D721Med (cell line): ENCODE measurements at regions not wholly inside any gene's neighbourhood (a gene's known extent, or its start where the extent isn't known, plus 50 kb on each side); places are given as distances from the start of the nearest gene placed in this dataset.

Experiments
- DNase-seq: peaks from one replicate; pipeline ENCODE4 v3.0.0; 2011; ENCODE audit warnings: low spot score; ENCODE audit not compliant: insufficient read length
- FAIRE-seq: peaks from 2 replicates; lab custom pipeline; 2011; peaks lifted over from hg19 to GRCh38; lab: Jason Lieb, UNC
- CTCF ChIP-seq: IDR thresholded peaks from 2 replicates; pipeline ENCODE4 v1.5.1; 2012; ENCODE audit warnings: mild to moderate bottlenecking, control low read depth; ENCODE audit not compliant: insufficient read depth; ENCODE audit errors: missing control alignments

GRCh38 chr2:37558623-37559022 is 112.8 kb downstream of the CDC42EP3 start:
- FAIRE-seq (no peak), DNase-seq (no peak)
- no peak for TF ChIP-seq CTCF

- TF ChIP-seq CTCF, result no peak
- no peak for FAIRE-seq
- no peak for DNase-seq
Measured at GRCh38 chr2:37560241-37560848, 111.1 kb downstream of the CDC42EP3 start.

- TF ChIP-seq CTCF, result no peak
- no peak for FAIRE-seq
- no peak for DNase-seq
Measured at GRCh38 chr2:37560863-37561614, 110.4 kb downstream of the CDC42EP3 start.

GRCh38 chr2:37561615-37562569 is 109.5 kb downstream of the CDC42EP3 start:
- FAIRE-seq, result no peak
- no peak for TF ChIP-seq CTCF
- DNase-seq, result no peak

GRCh38 chr2:37563375-37564015 is 107.9 kb downstream of the CDC42EP3 start:
- no peak for FAIRE-seq
- DNase-seq, result no peak
- TF ChIP-seq CTCF, result no peak

GRCh38 chr2:37564356-37564755 is 107.1 kb downstream of the CDC42EP3 start:
- no peak for FAIRE-seq
- no peak for TF ChIP-seq CTCF
- no peak for DNase-seq
